ENCODE measurements at regions not wholly inside any gene's neighbourhood (a gene's known extent, or its start where the extent isn't known, plus 50 kb on each side); places are given as distances from the start of the nearest gene placed in this dataset.

GRCh38 chr9:82457298-82457697 lies 468.7 kb downstream of the SPATA31D1 start:
- no peak for TF ChIP-seq CTCF (IDR thresholded peaks at IDR 0.05)
- no peak for TF ChIP-seq POLR2A (IDR thresholded peaks at IDR 0.05)

Measured in suprapubic skin (tissue), 3 donors.